Right renal cortex interstitium (tissue), 3 donors: ENCODE measurements at regions not wholly inside any gene's neighbourhood (a gene's known extent, or its start where the extent isn't known, plus 50 kb on each side); places are given as distances from the start of the nearest gene placed in this dataset.

Experiments used
- DNase-seq, 3 donors: peaks; one replicate each; pipeline ENCODE4 v3.0.0-alpha.2; 2013; ENCODE audit warnings: low read depth in 3 of 3, low spot score in 2 of 3

GRCh38 chr13:73492811-73493210 is 434.0 kb downstream of the KLF5 start:
- no peak for DNase-seq

- DNase-seq, result no peak
Measured at GRCh38 chr13:73482556-73482955, 423.8 kb downstream of the KLF5 start.

GRCh38 chr13:73481886-73482445 is 423.2 kb downstream of the KLF5 start:
- DNase-seq, result no peak

- no peak for DNase-seq
Measured at GRCh38 chr13:73480779-73481559, 422.2 kb downstream of the KLF5 start.

- no peak for DNase-seq
Measured at GRCh38 chr13:73479856-73480255, 421.1 kb downstream of the KLF5 start.

GRCh38 chr13:73479351-73479750 is 420.5 kb downstream of the KLF5 start:
- no peak for DNase-seq

GRCh38 chr13:73477441-73477840 is 418.6 kb downstream of the KLF5 start:
- DNase-seq, result no peak

- DNase-seq, result no peak
Measured at GRCh38 chr13:73473016-73473415, 414.2 kb downstream of the KLF5 start.

GRCh38 chr13:73467125-73467524 is 408.3 kb downstream of the KLF5 start:
- DNase-seq, result no peak

- DNase-seq, result no peak
Measured at GRCh38 chr13:73466561-73466960, 407.8 kb downstream of the KLF5 start.

GRCh38 chr13:73465617-73465971 is 406.8 kb downstream of the KLF5 start:
- no peak for DNase-seq

- DNase-seq, result no peak
Measured at GRCh38 chr13:73464758-73465616, 406.2 kb downstream of the KLF5 start.

- no peak for DNase-seq
Measured at GRCh38 chr13:73462241-73462640, 403.4 kb downstream of the KLF5 start.

GRCh38 chr13:73451221-73452029 is 392.6 kb downstream of the KLF5 start:
- DNase-seq, result no peak

- no peak for DNase-seq
Measured at GRCh38 chr13:73450583-73450982, 391.8 kb downstream of the KLF5 start.

GRCh38 chr13:73449252-73449651 is 390.4 kb downstream of the KLF5 start:
- no peak for DNase-seq

- no peak for DNase-seq
Measured at GRCh38 chr13:73440296-73440895, 381.6 kb downstream of the KLF5 start.

- DNase-seq, result no peak
Measured at GRCh38 chr13:73433890-73434289, 375.1 kb downstream of the KLF5 start.

GRCh38 chr13:73433458-73433857 is 374.7 kb downstream of the KLF5 start:
- no peak for DNase-seq

- DNase-seq, result no peak
Measured at GRCh38 chr13:73429701-73430100, 370.9 kb downstream of the KLF5 start.
